Epithelial cell of esophagus (primary cell): ENCODE measurements at regions not wholly inside any gene's neighbourhood (a gene's known extent, or its start where the extent isn't known, plus 50 kb on each side); places are given as distances from the start of the nearest gene placed in this dataset.

ENCODE experiments used
- DNase-seq: peaks from one replicate; pipeline ENCODE4 v3.0.0; 2010; ENCODE audit warnings: low read depth
- H3K4me3 ChIP-seq: 2 replicates; pipeline ENCODE4 v1.5.1; 2011; ENCODE audit warnings: mild to moderate bottlenecking, low read length, control low read depth
- TF ChIP-seq, protein P1 (sequence below): IDR thresholded peaks from 2 replicates; pipeline ENCODE4 v1.5.1; 2011; ENCODE audit warnings: low read depth, mild to moderate bottlenecking, low read length, control low read depth, inconsistent platforms; ENCODE audit not compliant: insufficient read depth; ENCODE audit errors: missing control alignments

DNA sequence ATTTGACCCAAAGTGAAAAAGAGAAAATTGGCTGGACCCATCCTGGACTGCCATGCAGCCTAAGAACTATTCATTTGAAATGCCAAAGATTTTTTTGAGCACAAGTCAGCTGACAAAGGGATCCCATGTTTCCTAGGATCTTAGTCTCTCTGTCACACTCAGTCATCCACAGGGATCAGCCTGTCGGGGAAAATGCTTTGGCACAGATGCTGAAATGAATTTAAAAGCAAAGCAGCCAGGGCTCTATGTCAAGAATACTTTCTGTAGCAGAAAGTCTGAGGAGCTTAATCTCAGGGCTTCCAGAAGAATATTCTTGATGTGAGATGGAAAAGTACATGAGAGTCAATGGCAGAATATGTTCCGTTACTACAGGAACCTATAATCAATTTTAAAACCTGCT lies 1900.8 kb downstream of the MRPL39 start:
- no peak for DNase-seq
- TF ChIP-seq, protein P1, sequence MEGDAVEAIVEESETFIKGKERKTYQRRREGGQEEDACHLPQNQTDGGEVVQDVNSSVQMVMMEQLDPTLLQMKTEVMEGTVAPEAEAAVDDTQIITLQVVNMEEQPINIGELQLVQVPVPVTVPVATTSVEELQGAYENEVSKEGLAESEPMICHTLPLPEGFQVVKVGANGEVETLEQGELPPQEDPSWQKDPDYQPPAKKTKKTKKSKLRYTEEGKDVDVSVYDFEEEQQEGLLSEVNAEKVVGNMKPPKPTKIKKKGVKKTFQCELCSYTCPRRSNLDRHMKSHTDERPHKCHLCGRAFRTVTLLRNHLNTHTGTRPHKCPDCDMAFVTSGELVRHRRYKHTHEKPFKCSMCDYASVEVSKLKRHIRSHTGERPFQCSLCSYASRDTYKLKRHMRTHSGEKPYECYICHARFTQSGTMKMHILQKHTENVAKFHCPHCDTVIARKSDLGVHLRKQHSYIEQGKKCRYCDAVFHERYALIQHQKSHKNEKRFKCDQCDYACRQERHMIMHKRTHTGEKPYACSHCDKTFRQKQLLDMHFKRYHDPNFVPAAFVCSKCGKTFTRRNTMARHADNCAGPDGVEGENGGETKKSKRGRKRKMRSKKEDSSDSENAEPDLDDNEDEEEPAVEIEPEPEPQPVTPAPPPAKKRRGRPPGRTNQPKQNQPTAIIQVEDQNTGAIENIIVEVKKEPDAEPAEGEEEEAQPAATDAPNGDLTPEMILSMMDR = no peak
- no peak overlapping the region for H3K4me3 ChIP-seq

DNA sequence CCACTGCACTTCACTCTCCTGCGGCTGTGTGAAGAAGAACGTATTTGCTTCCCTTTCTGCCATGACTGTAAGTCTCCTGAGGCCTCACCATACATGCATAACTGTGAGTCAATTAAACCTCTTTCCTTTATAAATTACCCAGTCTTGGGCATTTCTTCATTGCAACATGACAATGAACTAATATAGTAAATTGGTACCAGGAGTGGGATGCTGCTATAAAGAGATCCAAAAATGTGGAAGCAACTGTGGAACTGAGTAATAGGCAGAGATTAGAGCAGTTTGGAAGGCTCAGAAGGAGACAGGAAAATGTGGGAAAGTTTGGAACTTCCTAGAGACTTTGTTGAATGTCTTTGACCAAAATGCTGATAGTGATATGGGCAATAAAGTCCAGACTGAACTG lies 1907.9 kb downstream of the MRPL39 start:
- TF ChIP-seq, protein P1 = no peak
- no peak overlapping the region for H3K4me3 ChIP-seq
- no peak for DNase-seq

DNA sequence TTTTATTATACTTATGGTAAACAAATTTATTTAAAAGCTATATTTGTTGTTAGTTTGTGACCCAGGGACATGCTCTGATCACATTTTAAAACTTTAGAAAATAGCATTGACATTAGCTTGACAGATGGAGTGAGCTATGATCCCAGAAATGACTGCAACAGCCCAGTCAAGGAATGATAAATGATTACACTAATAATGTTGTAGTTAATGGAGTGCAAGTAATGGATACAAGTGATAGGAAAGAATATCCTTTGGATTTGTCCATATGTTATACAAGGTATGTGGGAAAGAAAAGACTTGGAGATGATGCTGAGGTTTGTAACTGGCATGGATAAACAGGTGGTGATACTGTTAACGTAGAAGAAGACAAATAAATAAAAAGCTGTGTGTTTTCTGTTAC lies 1908.7 kb downstream of the MRPL39 start:
- no peak for DNase-seq
- no peak overlapping the region for H3K4me3 ChIP-seq
- TF ChIP-seq, protein P1 = no peak

DNA sequence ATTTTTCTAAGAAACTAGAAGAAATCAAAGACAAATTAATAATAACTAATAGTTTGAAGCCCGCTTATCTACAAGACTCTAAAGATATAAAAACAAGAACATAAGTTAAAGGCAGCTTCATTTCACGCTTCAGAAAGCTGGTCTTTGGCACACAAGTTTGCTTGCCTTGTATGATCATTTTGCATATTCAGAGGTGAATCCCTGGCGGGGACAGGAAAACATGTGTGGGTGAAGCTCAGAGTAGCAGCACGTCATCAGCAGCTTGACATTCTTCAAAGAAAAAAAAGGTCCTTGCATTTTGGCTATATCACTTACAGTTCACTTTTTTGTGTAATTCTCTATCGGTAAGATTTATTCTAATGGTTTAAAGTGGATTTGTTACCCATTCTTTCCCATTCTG lies 1911.8 kb downstream of the MRPL39 start:
- no peak for DNase-seq
- no peak overlapping the region for H3K4me3 ChIP-seq
- TF ChIP-seq, protein P1 = no peak

DNA sequence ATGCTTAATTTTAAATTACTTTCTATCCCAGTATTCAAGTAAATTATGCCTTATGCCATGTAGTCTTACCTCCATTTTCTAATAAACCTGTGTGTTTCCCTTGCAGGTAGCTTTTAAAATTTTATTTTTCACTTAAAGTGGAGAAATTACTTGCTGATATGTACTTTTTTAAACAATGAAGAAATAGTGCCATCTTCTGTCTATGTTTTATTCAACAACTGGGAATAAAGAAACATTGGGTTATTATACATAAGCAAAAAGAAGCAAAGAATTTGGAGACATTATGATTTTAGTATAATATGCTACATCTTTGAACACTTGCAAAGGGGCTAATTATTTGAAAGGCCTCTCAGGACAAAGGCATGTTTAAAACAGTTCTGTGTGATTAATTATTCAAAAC lies 1912.9 kb downstream of the MRPL39 start:
- DNase-seq = no peak
- H3K4me3 ChIP-seq = no peak overlapping the region
- TF ChIP-seq, protein P1 = no peak

DNA sequence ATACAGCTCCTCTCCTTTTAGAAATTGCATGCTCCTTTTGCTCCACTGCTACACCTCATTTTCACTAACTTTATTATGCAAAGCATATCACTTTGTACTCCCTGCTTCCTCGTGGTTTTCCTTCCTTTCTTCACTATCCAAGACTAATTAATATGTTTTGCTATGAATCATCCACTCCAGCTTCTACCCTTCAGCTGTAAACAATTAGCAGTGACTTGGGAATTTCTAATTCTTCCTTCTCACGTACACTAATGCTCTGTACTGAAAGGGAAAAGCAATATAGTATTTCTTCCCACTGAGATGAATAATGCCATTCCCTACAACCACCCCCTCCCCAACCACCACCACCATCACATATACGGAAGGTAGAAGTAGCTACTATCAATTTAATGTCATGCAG lies 1917.0 kb downstream of the MRPL39 start:
- no peak for DNase-seq
- H3K4me3 ChIP-seq = no peak overlapping the region
- TF ChIP-seq, protein P1 = no peak

DNA sequence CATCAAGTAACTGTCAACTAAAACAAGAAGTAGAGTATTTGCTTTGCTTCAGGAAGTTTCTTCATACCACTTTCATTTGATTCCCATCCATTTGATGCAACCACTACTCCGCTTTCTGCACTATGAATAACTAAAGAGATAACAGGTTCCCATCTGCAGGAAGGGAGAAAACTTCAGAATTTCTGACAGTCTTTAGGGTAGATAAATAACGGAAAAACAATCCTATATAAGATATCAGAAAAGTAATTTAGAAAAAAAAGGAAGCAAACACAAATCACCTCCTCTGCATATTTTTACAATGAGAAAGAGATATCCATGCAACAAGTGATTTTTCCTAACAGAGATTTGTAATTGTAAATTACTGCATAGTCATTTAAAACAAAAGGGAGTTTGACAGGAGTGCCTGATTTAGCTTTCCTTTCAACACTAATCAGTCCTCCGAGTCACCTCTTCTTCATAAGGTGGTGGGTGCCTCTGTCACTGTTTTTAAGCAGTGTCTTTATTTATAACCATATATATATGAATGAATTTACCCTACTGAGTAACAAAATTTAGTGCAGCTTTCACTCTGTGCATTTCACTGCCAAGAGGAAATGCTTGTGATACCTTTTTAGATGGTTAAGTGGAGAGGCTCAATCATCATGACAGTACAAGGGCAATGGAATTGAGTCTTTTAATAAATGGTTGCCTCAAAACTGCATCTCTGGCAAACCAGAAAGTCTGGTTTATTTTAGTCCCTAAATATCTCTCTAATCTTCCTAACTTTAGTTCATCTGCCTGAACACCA lies 1920.4 kb downstream of the MRPL39 start:
- TF ChIP-seq, protein P1 = no peak
- no peak for DNase-seq

More for the DNA sequence above, 1920.4 kb downstream of the MRPL39 start:
- no peak overlapping the region for H3K4me3 ChIP-seq
